ENCODE measurements at regions not wholly inside any gene's neighbourhood (a gene's known extent, or its start where the extent isn't known, plus 50 kb on each side); places are given as distances from the start of the nearest gene placed in this dataset.

- DNase-seq = no peak
Observed at GRCh38 chr17:77883213-77883650, 75.3 kb upstream of the TNRC6C start.

GRCh38 chr17:77884019-77884418 lies 74.5 kb upstream of the TNRC6C start:
- DNase-seq = no peak

- DNase-seq = no peak
Observed at GRCh38 chr17:77884967-77885641, 73.4 kb upstream of the TNRC6C start.

GRCh38 chr17:77885678-77886386 lies 72.7 kb upstream of the TNRC6C start:
- DNase-seq = no peak

- DNase-seq = no peak
Observed at GRCh38 chr17:77886387-77886728, 72.1 kb upstream of the TNRC6C start.

- no peak for DNase-seq
Observed at GRCh38 chr17:77887110-77887463, 71.4 kb upstream of the TNRC6C start.

- peak; percentile 70 for DNase-seq
Observed at GRCh38 chr17:77887464-77888241, 70.8 kb upstream of the TNRC6C start.

- DNase-seq = no peak
Observed at GRCh38 chr17:77888242-77889134, 70.0 kb upstream of the TNRC6C start.

- DNase-seq = no peak
Observed at GRCh38 chr17:77889135-77889505, 69.4 kb upstream of the TNRC6C start.

- no peak for DNase-seq
Observed at GRCh38 chr17:77889866-77890760, 68.4 kb upstream of the TNRC6C start.

GRCh38 chr17:77890771-77891170 lies 67.7 kb upstream of the TNRC6C start:
- no peak for DNase-seq

GRCh38 chr17:77891602-77892001 lies 66.9 kb upstream of the TNRC6C start:
- no peak for DNase-seq

- no peak for DNase-seq
Observed at GRCh38 chr17:77892031-77892430, 66.5 kb upstream of the TNRC6C start.

GRCh38 chr17:77892469-77893143 lies 65.9 kb upstream of the TNRC6C start:
- no peak for DNase-seq

GRCh38 chr17:77893144-77894044 lies 65.1 kb upstream of the TNRC6C start:
- no peak for DNase-seq

GRCh38 chr17:77894126-77894956 lies 64.2 kb upstream of the TNRC6C start:
- DNase-seq = no peak

GRCh38 chr17:77897741-77898301 lies 60.7 kb upstream of the TNRC6C start:
- DNase-seq = no peak

GRCh38 chr17:77898521-77899434 lies 59.7 kb upstream of the TNRC6C start:
- no peak for DNase-seq
